Endothelial cell of umbilical vein (primary cell): ENCODE measurements at regions not wholly inside any gene's neighbourhood (a gene's known extent, or its start where the extent isn't known, plus 50 kb on each side); places are given as distances from the start of the nearest gene placed in this dataset.

Source experiments
- BruUV-seq: library from RNA; stranded (reverse); fragments of 400-500 nt; replicated peaks from 2 replicates; lab custom pipeline; 2021; lab: Mats Ljungman, UMichigan
- CTCF ChIA-PET: fragments of 300-600, 350-600 bp; sonication (Branson Sonifier 250); formaldehyde crosslinking; loops from one replicate; lab custom pipeline; 2021; ENCODE audit warnings: antibody characterized with exemption, inconsistent platforms; lab: Charles Lee
- POLR2A ChIA-PET: fragments of 300-600, 350-600 bp; sonication (Branson Sonifier 250); formaldehyde crosslinking; loops from one replicate; lab custom pipeline; 2021; ENCODE audit warnings: antibody characterized with exemption, inconsistent platforms; lab: Charles Lee
- DNase-seq: peaks from one replicate; pipeline ENCODE4 v3.0.0-alpha.2; 2011; ENCODE audit warnings: low read depth, low spot score
- FAIRE-seq: peaks from 2 replicates; lab custom pipeline; 2011; peaks lifted over from hg19 to GRCh38; lab: Jason Lieb, UNC
- H2AFZ ChIP-seq: 2 replicates; pipeline ENCODE4 v1.6.0; 2012; ENCODE audit warnings: low read depth, low read length, control low read depth, inconsistent platforms
- H3K27ac ChIP-seq: 2 replicates; pipeline ENCODE4 v1.5.1; 2011; ENCODE audit warnings: low read depth, mild to moderate bottlenecking, control low read depth, low read length, moderate library complexity; ENCODE audit not compliant: insufficient read depth
- H3K27me3 ChIP-seq, 2 experiments: 2 replicates each; pipeline versions ENCODE4 v1.6.0 to v1.6.1; 2011; ENCODE audit warnings: low read length in 2 of 2, mixed read lengths in 1 of 2; ENCODE audit not compliant: control insufficient read depth in 2 of 2, insufficient read depth in 2 of 2
- H3K36me3 ChIP-seq, 2 experiments: 2 replicates in 1 of 2; 3 replicates in 1 of 2; pipeline ENCODE4 v1.5.1; 2011; ENCODE audit warnings: low read length in 2 of 2, mild to moderate bottlenecking in 1 of 2, moderate library complexity in 1 of 2; ENCODE audit not compliant: control insufficient read depth in 2 of 2, insufficient read depth in 2 of 2; ENCODE audit errors: extremely low read depth in 1 of 2
- H3K4me1 ChIP-seq: 3 replicates; pipeline ENCODE4 v1.5.1; 2011; ENCODE audit warnings: mild to moderate bottlenecking, low read length; ENCODE audit not compliant: control insufficient read depth, insufficient read depth; ENCODE audit errors: extremely low read depth
- H3K4me2 ChIP-seq: 2 replicates; pipeline ENCODE4 v1.6.1; 2011; ENCODE audit warnings: low read length, control low read depth, mixed read lengths; ENCODE audit not compliant: insufficient read depth
- H3K4me3 ChIP-seq, 3 experiments: fragments of 200-600 bp in 1 of 3; sonication (generic), shearing (Covaris generic) in 1 of 3; replicated peaks in 1 of 3; 2 replicates each; pipeline ENCODE4 v1.5.1; 2011 to 2016; ENCODE audit warnings: control low read depth in 3 of 3, low read length in 3 of 3, mild to moderate bottlenecking in 2 of 3, inconsistent platforms in 1 of 3, low read depth in 1 of 3, moderate library complexity in 1 of 3; ENCODE audit not compliant: insufficient read depth in 1 of 3
- H3K79me2 ChIP-seq: 2 replicates; pipeline ENCODE4 v1.6.0; 2012; ENCODE audit warnings: low read length, inconsistent platforms; ENCODE audit not compliant: control insufficient read depth, insufficient read depth
- H3K9ac ChIP-seq: replicated peaks from 2 replicates; pipeline ENCODE3; 2011; ENCODE audit warnings: low read length, control low read depth; ENCODE audit not compliant: insufficient read depth; ENCODE audit errors: extremely low read depth
- H3K9me1 ChIP-seq: replicated peaks from 3 replicates; pipeline ENCODE4 v1.6.0; 2011; ENCODE audit warnings: mild to moderate bottlenecking, low read length; ENCODE audit not compliant: control insufficient read depth, insufficient read depth; ENCODE audit errors: extremely low read depth
- H3K9me3 ChIP-seq: replicated peaks from 2 replicates; pipeline ENCODE4 v1.5.1; 2012; ENCODE audit warnings: low read length, inconsistent platforms; ENCODE audit not compliant: control insufficient read depth, insufficient read depth
- H4K20me1 ChIP-seq: replicated peaks from 2 replicates; pipeline ENCODE3; 2011; ENCODE audit warnings: mild to moderate bottlenecking, low read length; ENCODE audit not compliant: control insufficient read depth, insufficient read depth; ENCODE audit errors: extremely low read depth
- CTCF ChIP-seq, 2 donors: IDR thresholded peaks; 1 replicate in 1 of 2; 2 replicates in 1 of 2; pipeline ENCODE4 v1.5.1; 2011; ENCODE audit warnings: low read length in 2 of 2, mild to moderate bottlenecking in 2 of 2, moderate library complexity in 2 of 2, control low read depth in 1 of 2, inconsistent platforms in 1 of 2, low read depth in 1 of 2; ENCODE audit not compliant: insufficient read depth in 1 of 2; ENCODE audit errors: extremely low read depth in 1 of 2
- EZH2 ChIP-seq: IDR thresholded peaks from 2 replicates; pipeline ENCODE4 v1.6.1; 2012; ENCODE audit warnings: borderline replicate concordance, low read depth, mild to moderate bottlenecking, moderate library complexity, low read length, inconsistent platforms; ENCODE audit not compliant: severe bottlenecking
- FOS ChIP-seq: IDR thresholded peaks from 2 replicates; pipeline ENCODE4 v1.6.1; 2011; ENCODE audit warnings: mild to moderate bottlenecking, low read length, moderate library complexity, borderline replicate concordance; ENCODE audit not compliant: insufficient read depth
- GATA2 ChIP-seq: IDR thresholded peaks from 2 replicates; pipeline ENCODE4 v1.7.0; 2011; ENCODE audit warnings: low read depth, mild to moderate bottlenecking, moderate library complexity, mixed read lengths, low read length; ENCODE audit not compliant: insufficient read length, insufficient read depth
- JUN ChIP-seq: IDR thresholded peaks from 2 replicates; pipeline ENCODE4 v1.6.1; 2011; ENCODE audit warnings: borderline replicate concordance, low read depth; ENCODE audit not compliant: insufficient read length, insufficient read depth
- MAX ChIP-seq: IDR thresholded peaks from 2 replicates; pipeline ENCODE4 v1.6.1; 2011; ENCODE audit not compliant: insufficient read depth, insufficient read length
- MYC ChIP-seq: IDR thresholded peaks from one replicate; pipeline ENCODE4 v1.6.1; 2011; ENCODE audit warnings: mild to moderate bottlenecking, low read depth, low read length
- POLR2A ChIP-seq: IDR thresholded peaks from 2 replicates; pipeline ENCODE4 v1.6.1; 2012; ENCODE audit warnings: low read depth, mild to moderate bottlenecking, control low read depth, low read length
- POLR2AphosphoS5 ChIP-seq: IDR thresholded peaks from 2 replicates; pipeline ENCODE4 v1.6.1; 2012; ENCODE audit warnings: low read depth, mild to moderate bottlenecking, control low read depth, low read length, moderate library complexity; ENCODE audit not compliant: insufficient read depth
- dilution Hi-C: fragments of 300-500 bp; cut with MboI; formaldehyde crosslinking; loops from one replicate; pipeline ENCODE4 v1.15.0; 2019; ENCODE audit warnings: low sequenced_read_pairs; ENCODE audit not compliant: extremely low pct_ligation_motif_present
- intact Hi-C: fragments of 100-400 bp; cut with micrococcal nuclease; formaldehyde crosslinking; loops from one replicate; pipeline ENCODE4 v1.10.0; 2022

GRCh38 chr5:56420323-56420722, 187.2 kb upstream of the ANKRD55 start:
- intact Hi-C loops: no loop called here
- no TSS peak for BruUV-seq
- CTCF ChIA-PET: interaction anchor here (1.7 kb wide), 1 partner anchor 9 kb away, joined by 5 read pairs; no protein-coding TSS in a partner anchor
- no peaks in the 10 kb centered on the region for H4K20me1 ChIP-seq
- no peak overlapping the region for H2AFZ ChIP-seq
- H3K79me2 ChIP-seq: no peaks in the 10 kb centered on the region
- FAIRE-seq (no peak), DNase-seq (no peak)
- H3K9me1 ChIP-seq: no peaks in the 10 kb centered on the region
- no peaks in the 10 kb centered on the region for H3K36me3 ChIP-seq
- H3K27me3 ChIP-seq: no peaks in the 10 kb centered on the region
- H3K4me2 ChIP-seq: no peak overlapping the region
- dilution Hi-C loops: no loop called here
- POLR2A ChIA-PET: no interaction called here
- H3K9ac ChIP-seq: no peak overlapping the region
- TF ChIP-seq MAX (no peak), POLR2A (no peak), JUN (no peak), MYC (no peak), GATA2 (no peak), POLR2AphosphoS5 (no peak), CTCF (IDR thresholded peaks at IDR 0.05; ENCODE audit: extremely low read depth in 1 of 2, insufficient read depth in 1 of 2, low read depth in 1 of 2, low read length in 2 of 2) (no peak), FOS (no peak), EZH2 (no peak)
- H3K9me3 ChIP-seq: no peaks in the 10 kb centered on the region
- H3K27ac ChIP-seq: no peak overlapping the region
- no peaks in the 10 kb centered on the region for H3K4me1 ChIP-seq
- no peak overlapping the region for H3K4me3 ChIP-seq
